Activated CD8-positive, alpha-beta memory T cell treated with anti-CD3 and anti-CD28 coated beads, Interleukin-2, amount 10 ng/mL, durations not matched to agents 7 days and 5 days (primary cell): ENCODE measurements at regions not wholly inside any gene's neighbourhood (a gene's known extent, or its start where the extent isn't known, plus 50 kb on each side); places are given as distances from the start of the nearest gene placed in this dataset.

Experiments
- ATAC-seq: fragments of 150-1000 bp; cut with Tn5 transposase; one replicate; pipeline ENCODE4 v1.10.0; 2021; ENCODE audit warnings: moderate library complexity
- CTCF ChIA-PET: fragments of 350-600 bp; sonication (Branson Sonifier 250); formaldehyde crosslinking; loops from one replicate; lab custom pipeline; 2021; ENCODE audit warnings: antibody characterized with exemption; lab: Charles Lee
- DNase-seq: peaks from one replicate; pipeline ENCODE4 v3.0.0-alpha.2; 2020
- H3K27ac Mint-ChIP-seq: one replicate; pipeline ENCODE4 v1.8.0; 2021; ENCODE audit warnings: mild to moderate bottlenecking, mixed read lengths
- H3K27me3 Mint-ChIP-seq: one replicate; pipeline ENCODE4 v1.8.0; 2021; ENCODE audit warnings: mixed read lengths
- H3K36me3 Mint-ChIP-seq: one replicate; pipeline ENCODE4 v1.8.0; 2021; ENCODE audit warnings: mild to moderate bottlenecking, mixed read lengths
- H3K4me1 Mint-ChIP-seq: one replicate; pipeline ENCODE4 v1.8.0; 2021; ENCODE audit warnings: mixed read lengths
- H3K4me3 Mint-ChIP-seq: one replicate; pipeline ENCODE4 v1.8.0; 2021; ENCODE audit warnings: mild to moderate bottlenecking, moderate library complexity, mixed read lengths
- H3K9me3 Mint-ChIP-seq: one replicate; pipeline ENCODE4 v1.8.0; 2022; ENCODE audit warnings: low read depth, mixed read lengths

GRCh38 chr2:120461546-120462537 is 115.9 kb downstream of the INHBB start:
- Mint-ChIP-seq H3K27me3 (peaks cover 4% of the 10 kb centered on the region), H3K4me1 (no peaks in the 10 kb centered on the region), H3K27ac (no peak overlapping the region), H3K4me3 (no peak overlapping the region), H3K36me3 (no peaks in the 10 kb centered on the region), H3K9me3 (peaks cover 2% of the 10 kb centered on the region)
- ATAC-seq (no peak), DNase-seq (no peak)
- CTCF ChIA-PET = no interaction called here

DNA sequence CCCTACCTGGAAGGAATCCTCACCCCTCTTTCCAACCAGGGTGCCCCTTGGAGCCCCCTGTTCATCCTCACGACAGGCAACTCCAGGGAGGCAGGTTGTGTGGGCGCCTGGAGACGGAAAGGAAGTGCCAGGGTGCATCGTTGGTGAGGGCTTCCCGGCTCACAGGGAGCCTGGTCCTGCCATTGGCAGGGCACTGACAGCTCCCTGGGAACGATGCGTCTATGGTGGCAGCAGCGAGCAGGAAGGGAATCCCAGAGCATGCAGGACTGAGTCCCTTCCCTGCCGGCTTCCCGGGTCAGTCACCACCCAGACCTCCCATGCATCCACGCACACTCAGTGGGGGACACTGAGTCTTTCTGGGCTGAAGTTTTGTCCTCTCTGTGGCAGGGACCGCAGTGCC is 117.6 kb downstream of the INHBB start:
- Mint-ChIP-seq H3K27me3 (no peaks in the 10 kb centered on the region), H3K36me3 (no peaks in the 10 kb centered on the region), H3K4me1 (no peaks in the 10 kb centered on the region), H3K27ac (no peak overlapping the region), H3K9me3 (no peaks in the 10 kb centered on the region), H3K4me3 (no peak overlapping the region)
- ATAC-seq = no peak
- DNase-seq = no peak
- CTCF ChIA-PET = no interaction called here

DNA sequence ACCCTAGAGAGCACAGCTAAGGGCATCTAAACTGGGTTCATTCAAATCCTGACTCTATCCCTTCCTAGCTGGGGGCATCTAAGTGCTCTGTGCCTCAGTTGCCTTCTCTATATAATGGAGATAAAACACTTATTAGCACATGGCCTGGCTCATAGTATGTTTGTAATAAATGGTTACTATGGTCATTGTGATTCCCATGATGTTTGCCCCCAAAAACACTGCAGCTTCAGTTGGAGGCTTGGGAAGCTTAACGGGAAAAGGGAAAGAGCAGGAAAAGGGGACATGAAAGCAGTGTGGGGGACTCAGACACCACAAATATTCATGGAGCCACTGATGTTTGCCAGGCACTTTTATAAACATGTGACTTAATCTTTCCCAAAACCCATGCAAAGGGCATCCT is 118.1 kb downstream of the INHBB start:
- Mint-ChIP-seq H3K27me3 (no peaks in the 10 kb centered on the region), H3K4me1 (no peaks in the 10 kb centered on the region), H3K9me3 (no peaks in the 10 kb centered on the region), H3K27ac (no peak overlapping the region), H3K36me3 (no peaks in the 10 kb centered on the region), H3K4me3 (no peak overlapping the region)
- DNase-seq = no peak
- CTCF ChIA-PET = no interaction called here
- ATAC-seq = no peak

GRCh38 chr2:120464448-120464931 is 118.6 kb downstream of the INHBB start:
- H3K36me3 Mint-ChIP-seq = no peaks in the 10 kb centered on the region
- no peak overlapping the region for H3K4me3 Mint-ChIP-seq
- H3K9me3 Mint-ChIP-seq = no peaks in the 10 kb centered on the region
- H3K27me3 Mint-ChIP-seq = no peaks in the 10 kb centered on the region
- ATAC-seq (no peak), DNase-seq (no peak)
- no peaks in the 10 kb centered on the region for H3K4me1 Mint-ChIP-seq
- CTCF ChIA-PET = no interaction called here
- H3K27ac Mint-ChIP-seq = no peak overlapping the region

- Mint-ChIP-seq H3K36me3 (no peaks in the 10 kb centered on the region), H3K27ac (no peak overlapping the region), H3K9me3 (no peaks in the 10 kb centered on the region), H3K4me1 (no peaks in the 10 kb centered on the region), H3K27me3 (no peaks in the 10 kb centered on the region), H3K4me3 (no peak overlapping the region)
- CTCF ChIA-PET = interaction anchor here (1.0 kb wide), 1 partner anchor 19 kb away, joined by 5 read pairs; no protein-coding TSS in a partner anchor
- ATAC-seq (no peak), DNase-seq (no peak)
Observed at GRCh38 chr2:120465012-120465700, 119.2 kb downstream of the INHBB start.

- H3K4me3 Mint-ChIP-seq = no peak overlapping the region
- ATAC-seq (no peak), DNase-seq (no peak)
- H3K4me1 Mint-ChIP-seq = no peaks in the 10 kb centered on the region
- H3K27me3 Mint-ChIP-seq = no peaks in the 10 kb centered on the region
- H3K27ac Mint-ChIP-seq = no peak overlapping the region
- CTCF ChIA-PET = interaction anchor here (1.0 kb wide), 1 partner anchor 18 kb away, joined by 5 read pairs; no protein-coding TSS in a partner anchor
- no peaks in the 10 kb centered on the region for H3K36me3 Mint-ChIP-seq
- no peaks in the 10 kb centered on the region for H3K9me3 Mint-ChIP-seq
Observed at GRCh38 chr2:120465701-120465988, 119.7 kb downstream of the INHBB start.

GRCh38 chr2:120465989-120466703 is 120.2 kb downstream of the INHBB start:
- no peak overlapping the region for H3K27ac Mint-ChIP-seq
- no peak for ATAC-seq
- H3K27me3 Mint-ChIP-seq = no peaks in the 10 kb centered on the region
- no peaks in the 10 kb centered on the region for H3K9me3 Mint-ChIP-seq
- H3K36me3 Mint-ChIP-seq = no peaks in the 10 kb centered on the region
- no peak overlapping the region for H3K4me3 Mint-ChIP-seq
- no peaks in the 10 kb centered on the region for H3K4me1 Mint-ChIP-seq
- no peak for DNase-seq
- CTCF ChIA-PET = interaction anchor here (1.0 kb wide), 1 partner anchor 18 kb away, joined by 5 read pairs; no protein-coding TSS in a partner anchor

- Mint-ChIP-seq H3K4me1 (no peaks in the 10 kb centered on the region), H3K27ac (no peak overlapping the region), H3K4me3 (no peak overlapping the region), H3K27me3 (no peaks in the 10 kb centered on the region), H3K9me3 (no peaks in the 10 kb centered on the region), H3K36me3 (no peaks in the 10 kb centered on the region)
- ATAC-seq = no peak
- no peak for DNase-seq
- CTCF ChIA-PET = no interaction called here
Observed at GRCh38 chr2:120466704-120467054, 120.7 kb downstream of the INHBB start.

DNA sequence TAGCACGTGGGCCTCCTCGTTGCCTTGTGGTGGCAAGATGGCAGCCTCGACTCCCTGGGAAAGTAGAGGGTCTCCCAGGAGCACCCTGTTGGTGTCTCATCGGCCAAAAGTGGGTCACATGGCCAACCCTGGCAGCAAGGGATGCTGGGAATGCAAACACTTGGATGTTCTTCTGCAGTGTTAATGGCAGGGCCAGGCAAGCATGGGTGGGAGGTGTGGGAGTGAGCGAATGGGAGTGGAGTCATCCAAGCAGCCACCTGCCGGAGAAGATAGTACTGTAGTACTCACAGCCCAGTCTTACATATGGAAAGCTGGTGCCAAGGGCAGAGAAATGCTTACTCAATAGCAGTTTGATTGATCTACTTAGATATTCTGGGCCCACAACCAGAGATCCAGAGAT is 122.2 kb downstream of the INHBB start:
- ATAC-seq = no peak
- Mint-ChIP-seq H3K27ac (no peak overlapping the region), H3K36me3 (no peaks in the 10 kb centered on the region), H3K9me3 (no peaks in the 10 kb centered on the region), H3K4me3 (no peak overlapping the region), H3K27me3 (no peaks in the 10 kb centered on the region), H3K4me1 (no peaks in the 10 kb centered on the region)
- no peak for DNase-seq
- CTCF ChIA-PET = no interaction called here

DNA sequence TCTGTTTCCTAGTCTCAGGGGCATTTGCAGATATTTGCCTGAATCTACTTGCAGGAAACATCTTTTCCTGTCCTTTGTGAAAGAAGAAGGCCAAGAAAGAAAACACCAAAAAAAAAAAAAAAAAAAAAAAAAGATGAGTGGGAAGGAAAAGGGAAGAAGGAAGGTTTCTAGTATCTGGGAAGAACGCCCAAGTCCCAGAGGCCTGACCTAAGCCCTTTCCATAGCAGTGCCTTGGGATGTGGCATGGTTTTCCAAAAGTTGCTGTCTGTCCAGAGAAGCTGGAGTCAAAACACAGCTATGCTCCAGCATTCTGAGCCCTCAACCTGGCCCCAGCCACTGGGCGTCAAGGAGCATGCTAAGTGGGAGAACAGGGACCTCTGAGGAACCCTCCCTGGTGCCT is 123.5 kb downstream of the INHBB start:
- no peak overlapping the region for H3K4me3 Mint-ChIP-seq
- ATAC-seq (no peak), DNase-seq (no peak)
- H3K27ac Mint-ChIP-seq = no peak overlapping the region
- no peaks in the 10 kb centered on the region for H3K9me3 Mint-ChIP-seq
- CTCF ChIA-PET = no interaction called here
- H3K36me3 Mint-ChIP-seq = no peaks in the 10 kb centered on the region
- no peaks in the 10 kb centered on the region for H3K4me1 Mint-ChIP-seq
- no peaks in the 10 kb centered on the region for H3K27me3 Mint-ChIP-seq

GRCh38 chr2:120470041-120470965 is 124.4 kb downstream of the INHBB start:
- ATAC-seq (no peak), DNase-seq (no peak)
- Mint-ChIP-seq H3K36me3 (no peaks in the 10 kb centered on the region), H3K27me3 (no peaks in the 10 kb centered on the region), H3K4me3 (no peak overlapping the region), H3K27ac (no peak overlapping the region), H3K9me3 (no peaks in the 10 kb centered on the region), H3K4me1 (no peaks in the 10 kb centered on the region)
- CTCF ChIA-PET = no interaction called here

GRCh38 chr2:120471166-120471565 is 125.2 kb downstream of the INHBB start:
- H3K36me3 Mint-ChIP-seq = no peaks in the 10 kb centered on the region
- no peaks in the 10 kb centered on the region for H3K4me1 Mint-ChIP-seq
- DNase-seq (no peak), ATAC-seq (no peak)
- no peak overlapping the region for H3K27ac Mint-ChIP-seq
- CTCF ChIA-PET = no interaction called here
- H3K9me3 Mint-ChIP-seq = no peaks in the 10 kb centered on the region
- no peaks in the 10 kb centered on the region for H3K27me3 Mint-ChIP-seq
- H3K4me3 Mint-ChIP-seq = no peak overlapping the region

GRCh38 chr2:120472031-120472430 is 126.1 kb downstream of the INHBB start:
- Mint-ChIP-seq H3K27me3 (no peaks in the 10 kb centered on the region), H3K36me3 (no peaks in the 10 kb centered on the region), H3K4me1 (no peaks in the 10 kb centered on the region), H3K27ac (no peak overlapping the region), H3K9me3 (no peaks in the 10 kb centered on the region), H3K4me3 (no peak overlapping the region)
- CTCF ChIA-PET = no interaction called here
- ATAC-seq (no peak), DNase-seq (no peak)
